ENCODE measurements at regions not wholly inside any gene's neighbourhood (a gene's known extent, or its start where the extent isn't known, plus 50 kb on each side); places are given as distances from the start of the nearest gene placed in this dataset.

GRCh38 chr6:93575495-93576267 is 156.3 kb upstream of the EPHA7 start:
- no peak for TF ChIP-seq EZH2phosphoT487 (IDR thresholded peaks at IDR 0.05; ENCODE audit: low read depth)
- TF ChIP-seq CTCF (IDR thresholded peaks at IDR 0.05; ENCODE audit: low read depth, low read length) = no peak

Data from OCI-LY3 (cell line).